ENCODE measurements at regions not wholly inside any gene's neighbourhood (a gene's known extent, or its start where the extent isn't known, plus 50 kb on each side); places are given as distances from the start of the nearest gene placed in this dataset.

- no peak for DNase-seq (ENCODE audit: low read depth, low spot score)
Measured at GRCh38 chr1:219993554-219994433, 52.5 kb downstream of the EPRS1 start.

GRCh38 chr1:219991919-219992318 lies 54.4 kb downstream of the EPRS1 start:
- DNase-seq (ENCODE audit: low read depth, low spot score): no peak

- no peak for DNase-seq (ENCODE audit: low read depth, low spot score)
Measured at GRCh38 chr1:219991511-219991810, 54.8 kb downstream of the EPRS1 start.

- no peak for DNase-seq (ENCODE audit: low read depth, low spot score)
Measured at GRCh38 chr1:219990782-219991510, 55.4 kb downstream of the EPRS1 start.

- no peak for DNase-seq (ENCODE audit: low read depth, low spot score)
Measured at GRCh38 chr1:219989766-219990165, 56.5 kb downstream of the EPRS1 start.

GRCh38 chr1:219988818-219989217 lies 57.5 kb downstream of the EPRS1 start:
- DNase-seq (ENCODE audit: low read depth, low spot score): no peak

- peak; percentile 11 for DNase-seq (ENCODE audit: low read depth, low spot score)
Measured at GRCh38 chr1:219988387-219988786, 57.9 kb downstream of the EPRS1 start.

GRCh38 chr1:219987325-219987724 lies 59.0 kb upstream of the SLC30A10 start:
- DNase-seq (ENCODE audit: low read depth, low spot score): no peak

- DNase-seq (ENCODE audit: low read depth, low spot score): no peak
Measured at GRCh38 chr1:219985169-219985568, 56.8 kb upstream of the SLC30A10 start.
